Gastroesophageal sphincter (tissue), 2 donors: ENCODE measurements at regions not wholly inside any gene's neighbourhood (a gene's known extent, or its start where the extent isn't known, plus 50 kb on each side); places are given as distances from the start of the nearest gene placed in this dataset.

Source experiments
- POLR2A ChIP-seq, 2 donors: fragments of 450-650 bp; IDR thresholded peaks; one replicate each; pipeline ENCODE4 v1.6.1; 2017; ENCODE audit warnings: antibody characterized with exemption in 2 of 2, mild to moderate bottlenecking in 2 of 2, moderate library complexity in 1 of 2
- POLR2AphosphoS5 ChIP-seq: sonication (generic); formaldehyde crosslinking; IDR thresholded peaks from one replicate; pipeline ENCODE4 v1.6.1; 2017; ENCODE audit warnings: antibody characterized with exemption

GRCh38 chr22:19632668-19633148, 81.6 kb upstream of the SEPTIN5 start:
- TF ChIP-seq POLR2A (IDR thresholded peaks at IDR 0.05) (no peak), POLR2AphosphoS5 (no peak)
